ENCODE measurements at regions not wholly inside any gene's neighbourhood (a gene's known extent, or its start where the extent isn't known, plus 50 kb on each side); places are given as distances from the start of the nearest gene placed in this dataset.

GRCh38 chr7:155925682-155926081, 113.4 kb upstream of the SHH start:
- no peak for TF ChIP-seq CTCF (conservative IDR thresholded peaks at IDR 0.05; ENCODE audit: low read depth, low read length)
- no peak for DNase-seq (ENCODE audit: low read depth)
- H3K4me3 ChIP-seq (ENCODE audit: low read depth, low read length): no peak overlapping the region

GRCh38 chr7:155922067-155922816, 110.0 kb upstream of the SHH start:
- no peak for TF ChIP-seq CTCF (conservative IDR thresholded peaks at IDR 0.05; ENCODE audit: low read depth, low read length)
- H3K4me3 ChIP-seq (ENCODE audit: low read depth, low read length): no peak overlapping the region
- DNase-seq (ENCODE audit: low read depth): no peak

- no peak overlapping the region for H3K4me3 ChIP-seq (ENCODE audit: low read depth, low read length)
- no peak for TF ChIP-seq CTCF (conservative IDR thresholded peaks at IDR 0.05; ENCODE audit: low read depth, low read length)
- no peak for DNase-seq (ENCODE audit: low read depth)
Observed at GRCh38 chr7:155921804-155922066, 109.5 kb upstream of the SHH start.

- H3K4me3 ChIP-seq (ENCODE audit: low read depth, low read length): no peak overlapping the region
- no peak for DNase-seq (ENCODE audit: low read depth)
- TF ChIP-seq CTCF (conservative IDR thresholded peaks at IDR 0.05; ENCODE audit: low read depth, low read length): no peak
Observed at GRCh38 chr7:155921086-155921803, 109.0 kb upstream of the SHH start.

GRCh38 chr7:155920068-155920461, 107.8 kb upstream of the SHH start:
- no peak for DNase-seq (ENCODE audit: low read depth)
- TF ChIP-seq CTCF (conservative IDR thresholded peaks at IDR 0.05; ENCODE audit: low read depth, low read length): no peak
- no peak overlapping the region for H3K4me3 ChIP-seq (ENCODE audit: low read depth, low read length)

GRCh38 chr7:155919391-155920067, 107.3 kb upstream of the SHH start:
- DNase-seq (ENCODE audit: low read depth): no peak
- no peak overlapping the region for H3K4me3 ChIP-seq (ENCODE audit: low read depth, low read length)
- no peak for TF ChIP-seq CTCF (conservative IDR thresholded peaks at IDR 0.05; ENCODE audit: low read depth, low read length)

All from epithelial cell of proximal tubule (primary cell).